ENCODE measurements at regions not wholly inside any gene's neighbourhood (a gene's known extent, or its start where the extent isn't known, plus 50 kb on each side); places are given as distances from the start of the nearest gene placed in this dataset.

- peaks cover 97% of the 10 kb centered on the region for H3K27me3 Mint-ChIP-seq (ENCODE audit: unreplicated experiment)
- H3K27ac Mint-ChIP-seq (ENCODE audit: unreplicated experiment): no peak overlapping the region
- BruUV-seq (replicated peaks): no TSS peak
- no peak overlapping the region for H3K4me3 Mint-ChIP-seq (ENCODE audit: low read depth, unreplicated experiment)
- intact Hi-C loops (cut with micrococcal nuclease; ENCODE audit: unreplicated experiment): no loop called here
- no peaks in the 10 kb centered on the region for H3K9me3 Mint-ChIP-seq (ENCODE audit: low read depth, unreplicated experiment)
- H3K4me1 Mint-ChIP-seq (ENCODE audit: low read depth, unreplicated experiment): no peaks in the 10 kb centered on the region
- no peak for TF ChIP-seq CTCF (IDR thresholded peaks at IDR 0.05; ENCODE audit: unreplicated experiment)
- CTCF ChIA-PET: no interaction called here
- H3K36me3 Mint-ChIP-seq (ENCODE audit: insufficient read depth, unreplicated experiment): no peaks in the 10 kb centered on the region
- DNase-seq: no peak
Observed at GRCh38 chr5:172571892-172572291, 69.2 kb upstream of the NEURL1B start.

- CTCF ChIA-PET: no interaction called here
- no peak overlapping the region for H3K4me3 Mint-ChIP-seq (ENCODE audit: low read depth, unreplicated experiment)
- no peaks in the 10 kb centered on the region for H3K4me1 Mint-ChIP-seq (ENCODE audit: low read depth, unreplicated experiment)
- peaks cover 97% of the 10 kb centered on the region for H3K27me3 Mint-ChIP-seq (ENCODE audit: unreplicated experiment)
- intact Hi-C loops (cut with micrococcal nuclease; ENCODE audit: unreplicated experiment): no loop called here
- no peak for TF ChIP-seq CTCF (IDR thresholded peaks at IDR 0.05; ENCODE audit: unreplicated experiment)
- no peak for DNase-seq
- BruUV-seq (replicated peaks): no TSS peak
- no peak overlapping the region for H3K27ac Mint-ChIP-seq (ENCODE audit: unreplicated experiment)
- no peaks in the 10 kb centered on the region for H3K9me3 Mint-ChIP-seq (ENCODE audit: low read depth, unreplicated experiment)
- no peaks in the 10 kb centered on the region for H3K36me3 Mint-ChIP-seq (ENCODE audit: insufficient read depth, unreplicated experiment)
Observed at GRCh38 chr5:172571413-172571812, 69.7 kb upstream of the NEURL1B start.

DNA sequence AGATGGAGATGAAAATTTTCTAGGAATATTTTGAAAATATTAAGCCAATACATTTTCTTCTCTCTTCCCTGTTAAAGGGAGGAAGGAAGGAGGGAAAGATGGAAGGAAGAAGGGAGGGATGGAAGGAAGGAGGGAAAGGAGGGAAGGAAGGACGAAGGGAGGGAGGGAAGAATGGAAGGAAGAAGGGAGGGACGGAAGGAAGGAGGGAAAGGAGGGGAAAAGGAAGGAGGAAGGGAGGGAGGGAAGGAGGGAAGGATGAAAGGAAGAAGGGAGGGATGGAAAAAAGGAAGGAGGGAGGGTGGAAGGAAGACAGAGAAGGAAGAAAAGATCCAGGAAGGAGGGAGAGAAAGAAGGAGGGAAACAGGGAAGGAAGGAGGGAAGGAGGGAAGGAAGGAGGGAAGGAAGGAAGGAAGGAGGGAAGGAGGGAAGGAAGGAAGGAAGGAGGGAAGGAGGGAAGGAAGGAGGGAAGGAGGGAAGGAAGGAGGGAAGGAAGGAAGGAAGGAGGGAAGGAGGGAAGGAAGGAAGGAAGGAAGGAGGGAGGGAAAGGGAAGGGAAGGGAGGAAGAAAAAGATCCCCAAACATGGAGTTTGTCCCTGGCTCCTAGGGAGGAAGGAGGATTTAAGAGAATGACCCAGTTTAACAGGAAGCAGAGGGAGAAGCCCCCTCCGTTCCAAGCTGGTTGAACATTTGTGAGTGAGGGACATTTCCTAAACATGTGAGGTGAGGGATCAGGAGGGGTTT lies 70.3 kb upstream of the NEURL1B start:
- no peaks in the 10 kb centered on the region for H3K4me1 Mint-ChIP-seq (ENCODE audit: low read depth, unreplicated experiment)
- intact Hi-C loops (cut with micrococcal nuclease; ENCODE audit: unreplicated experiment): no loop called here
- H3K4me3 Mint-ChIP-seq (ENCODE audit: low read depth, unreplicated experiment): no peak overlapping the region
- CTCF ChIA-PET: interaction anchor here (0.7 kb wide), 1 partner anchor 13 kb away, joined by 3 read pairs; no protein-coding TSS in a partner anchor
- H3K36me3 Mint-ChIP-seq (ENCODE audit: insufficient read depth, unreplicated experiment): no peaks in the 10 kb centered on the region
- no peak overlapping the region for H3K27ac Mint-ChIP-seq (ENCODE audit: unreplicated experiment)
- no peaks in the 10 kb centered on the region for H3K9me3 Mint-ChIP-seq (ENCODE audit: low read depth, unreplicated experiment)
- H3K27me3 Mint-ChIP-seq (ENCODE audit: unreplicated experiment): peaks cover 97% of the 10 kb centered on the region
- DNase-seq: no peak
- BruUV-seq (replicated peaks): no TSS peak
- no peak for TF ChIP-seq CTCF (IDR thresholded peaks at IDR 0.05; ENCODE audit: unreplicated experiment)

GRCh38 chr5:172569861-172570558 lies 71.1 kb upstream of the NEURL1B start:
- Mint-ChIP-seq H3K36me3 (ENCODE audit: insufficient read depth, unreplicated experiment) (no peaks in the 10 kb centered on the region), H3K4me1 (ENCODE audit: low read depth, unreplicated experiment) (no peaks in the 10 kb centered on the region), H3K4me3 (ENCODE audit: low read depth, unreplicated experiment) (no peak overlapping the region), H3K27ac (ENCODE audit: unreplicated experiment) (no peak overlapping the region), H3K27me3 (ENCODE audit: unreplicated experiment) (peaks cover 97% of the 10 kb centered on the region), H3K9me3 (ENCODE audit: low read depth, unreplicated experiment) (no peaks in the 10 kb centered on the region)
- DNase-seq: no peak
- CTCF ChIA-PET: interaction anchor here (0.7 kb wide), 1 partner anchor 13 kb away, joined by 3 read pairs; no protein-coding TSS in a partner anchor
- no peak for TF ChIP-seq CTCF (IDR thresholded peaks at IDR 0.05; ENCODE audit: unreplicated experiment)
- BruUV-seq (replicated peaks): no TSS peak
- intact Hi-C loops (cut with micrococcal nuclease; ENCODE audit: unreplicated experiment): loop anchor here (10.0 kb wide), 1 partner anchor 125 kb away; no protein-coding TSS in a partner anchor

Measured in Calu3 (cell line).